ENCODE measurements at regions not wholly inside any gene's neighbourhood (a gene's known extent, or its start where the extent isn't known, plus 50 kb on each side); places are given as distances from the start of the nearest gene placed in this dataset.
"Not testable (repeated sequence)": the region's sequence is repeated elsewhere in the genome, so short reads cannot be mapped to it uniquely, and the experiment has no call there.

DNA sequence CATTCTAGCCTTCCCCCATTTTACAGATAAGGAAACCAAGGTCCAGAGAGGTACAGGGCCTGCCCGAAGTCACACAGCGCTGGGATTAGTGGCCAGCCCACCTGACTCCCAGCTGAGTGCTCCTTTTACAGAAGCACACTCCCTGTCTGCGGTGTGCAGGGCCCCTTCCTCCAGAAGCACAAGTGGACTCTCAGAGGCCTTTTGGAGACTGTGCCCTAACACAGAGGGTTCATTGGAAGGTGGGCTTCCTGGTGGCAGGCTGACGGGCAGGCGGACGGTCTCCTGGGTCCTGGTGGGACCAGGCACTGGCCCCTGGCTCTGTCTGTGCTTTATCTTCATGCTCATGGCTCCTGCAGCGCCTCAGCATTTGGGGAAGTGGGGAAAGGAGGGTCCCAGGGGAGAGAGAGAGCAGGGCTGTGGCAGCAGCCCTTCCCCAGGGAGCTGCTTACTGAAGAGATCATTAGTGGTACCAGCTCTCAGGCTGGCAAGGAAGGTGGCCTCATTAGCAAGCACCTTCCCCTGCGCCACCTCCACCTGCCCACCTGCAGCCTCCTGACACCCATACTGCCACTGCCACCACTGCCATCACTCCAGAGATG, 83.1 kb upstream of the GOLGA6L4 start:
- DNase-seq (ENCODE audit: low read depth in 2 of 2): not testable (repeated sequence)

- not testable (repeated sequence) for DNase-seq (ENCODE audit: low read depth in 2 of 2)
These were observed 81.9 kb upstream of the GOLGA6L4 start for GRCh38 chr15:84153655-84154140.

DNA sequence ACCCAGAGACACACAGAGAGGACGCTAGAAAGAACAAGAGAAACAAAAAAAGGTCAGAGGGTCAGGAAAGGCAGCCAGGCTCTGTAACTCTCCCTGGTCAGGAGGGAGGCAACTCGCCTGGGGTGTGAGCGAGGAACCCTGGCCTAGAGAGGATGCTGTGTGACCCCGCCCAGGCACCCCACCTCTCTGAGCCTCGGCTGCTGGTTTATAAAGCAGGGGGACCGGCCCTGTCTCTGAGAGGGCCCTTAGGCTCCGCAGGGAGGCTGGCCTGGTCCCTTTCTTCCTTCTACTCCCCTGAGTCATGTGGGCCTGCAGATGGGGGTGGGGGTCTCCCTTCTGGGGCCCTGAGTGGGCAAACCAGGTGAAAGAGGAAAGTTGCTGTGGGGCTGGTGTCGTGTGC, 81.3 kb upstream of the GOLGA6L4 start:
- DNase-seq (ENCODE audit: low read depth in 2 of 2): not testable (repeated sequence)

- DNase-seq (ENCODE audit: low read depth in 2 of 2): not testable (repeated sequence)
These were observed 80.8 kb upstream of the GOLGA6L4 start for GRCh38 chr15:84154787-84155186.

DNA sequence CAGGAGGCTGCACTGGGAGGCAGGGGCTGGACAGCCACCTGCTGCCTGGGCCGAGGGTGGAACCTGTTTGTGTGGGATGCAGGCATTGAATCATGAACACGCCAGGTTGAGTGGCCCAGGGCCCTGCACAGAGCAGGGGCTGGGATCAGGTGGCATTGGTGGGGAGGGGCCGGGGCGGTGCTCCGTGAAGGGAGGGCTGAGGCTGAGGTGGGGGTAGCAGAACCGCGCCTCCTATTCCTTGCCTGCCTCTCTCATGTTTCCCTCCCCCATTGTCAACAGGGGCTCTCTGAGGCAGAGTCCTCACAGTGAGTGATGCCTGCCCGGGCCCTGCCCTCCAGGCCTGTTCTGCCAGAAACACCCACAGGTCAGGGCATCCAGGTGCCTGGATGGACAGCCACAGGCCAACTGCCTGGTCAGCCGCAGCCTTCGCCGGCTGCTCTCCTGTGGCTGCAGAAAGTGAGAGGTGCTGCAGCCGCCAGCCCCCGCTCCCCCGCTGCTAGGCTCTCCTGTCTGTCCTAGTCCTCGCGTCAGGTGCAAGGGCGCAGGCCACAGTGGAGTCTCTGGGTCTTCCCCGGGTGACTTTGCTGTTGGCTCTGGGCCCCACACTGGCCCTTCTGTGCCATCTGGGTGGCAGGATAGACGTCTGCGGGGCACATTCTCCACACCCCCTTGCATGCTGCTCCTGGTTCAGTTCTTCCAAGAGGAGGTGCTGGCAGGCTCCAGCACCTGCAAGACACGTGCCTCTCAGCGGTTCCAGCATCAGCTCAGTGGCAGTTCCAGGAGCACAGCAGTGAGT, 79.6 kb upstream of the GOLGA6L4 start:
- DNase-seq (ENCODE audit: low read depth in 2 of 2): not testable (repeated sequence)

- DNase-seq (ENCODE audit: low read depth in 2 of 2): not testable (repeated sequence)
These were observed 79.1 kb upstream of the GOLGA6L4 start for GRCh38 chr15:84156588-84156840.

DNA sequence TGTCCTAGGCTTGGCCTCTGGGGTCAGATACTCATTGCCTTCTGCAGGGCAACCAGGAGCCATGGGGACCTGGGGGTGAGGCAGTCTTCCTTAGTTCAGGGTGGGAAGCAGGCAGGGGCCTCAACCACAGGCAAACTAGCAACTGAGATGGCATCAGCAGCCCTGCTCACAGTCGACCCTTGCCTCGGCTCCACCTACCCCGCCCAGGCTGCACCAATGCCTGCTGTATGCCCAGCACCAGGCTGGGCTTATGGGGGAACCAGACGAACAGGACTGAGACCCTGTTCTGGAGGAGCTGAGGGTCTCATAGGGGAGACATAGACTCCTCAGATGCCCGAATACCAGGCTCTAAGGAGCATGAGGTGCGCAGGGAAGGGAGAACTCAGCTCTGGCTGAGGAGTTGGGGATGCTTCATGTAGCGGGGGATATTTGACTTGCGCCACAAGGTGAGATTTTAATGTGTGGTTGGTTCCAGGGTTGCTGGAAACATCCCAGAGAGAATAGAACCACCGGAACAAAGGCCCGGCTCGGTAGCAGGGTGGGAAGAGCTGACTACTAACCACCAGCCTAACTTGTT, 78.4 kb upstream of the GOLGA6L4 start:
- DNase-seq (ENCODE audit: low read depth in 2 of 2): not testable (repeated sequence)

- DNase-seq (ENCODE audit: low read depth in 2 of 2): not testable (repeated sequence)
These were observed 77.7 kb upstream of the GOLGA6L4 start for GRCh38 chr15:84157857-84158256.

- DNase-seq (ENCODE audit: low read depth in 2 of 2): not testable (repeated sequence)
These were observed 76.0 kb upstream of the GOLGA6L4 start for GRCh38 chr15:84159346-84160269.

DNA sequence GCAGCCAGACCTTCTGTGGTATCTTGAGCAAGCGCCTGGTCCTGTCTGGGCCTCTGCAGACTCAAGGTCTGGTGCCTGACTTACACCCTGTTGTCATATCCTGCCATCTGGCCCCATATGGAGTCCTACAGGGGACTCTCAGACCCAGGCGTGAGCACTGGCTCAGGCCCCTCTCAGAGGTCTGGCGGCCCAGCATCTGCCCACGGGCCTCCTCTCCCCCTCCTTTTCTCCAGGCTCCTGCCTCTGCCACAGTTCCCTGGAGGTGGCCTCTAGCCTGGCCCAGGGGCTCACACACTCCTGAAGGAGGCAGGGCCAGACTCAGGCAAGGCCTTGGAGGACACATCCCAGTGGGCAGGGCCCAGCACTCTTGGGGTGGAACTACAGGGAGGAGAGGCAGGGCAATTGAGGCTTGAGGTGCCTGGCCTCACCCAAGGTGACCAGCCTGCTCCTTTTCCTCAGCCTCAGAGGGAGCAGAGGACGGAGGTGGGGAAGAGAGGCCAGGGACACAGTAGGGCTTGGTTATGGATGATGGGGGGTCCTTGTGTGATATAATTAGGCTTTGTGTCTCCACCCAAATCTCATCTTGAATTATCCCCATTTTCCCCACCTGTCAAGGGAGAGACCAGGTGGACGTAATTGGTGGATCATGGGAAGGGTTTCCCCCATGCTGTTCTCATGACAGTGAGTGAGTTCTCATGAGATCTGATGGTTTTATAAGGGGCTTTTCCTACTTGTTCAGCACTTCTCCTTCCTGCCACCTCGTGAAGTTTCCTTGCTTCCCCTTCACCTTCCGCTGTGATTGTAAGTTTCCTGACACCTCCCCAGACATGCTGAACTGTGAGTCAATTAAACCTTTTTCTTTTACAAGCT, 70.9 kb upstream of the GOLGA6L4 start:
- not testable (repeated sequence) for DNase-seq (ENCODE audit: low read depth in 2 of 2)

DNA sequence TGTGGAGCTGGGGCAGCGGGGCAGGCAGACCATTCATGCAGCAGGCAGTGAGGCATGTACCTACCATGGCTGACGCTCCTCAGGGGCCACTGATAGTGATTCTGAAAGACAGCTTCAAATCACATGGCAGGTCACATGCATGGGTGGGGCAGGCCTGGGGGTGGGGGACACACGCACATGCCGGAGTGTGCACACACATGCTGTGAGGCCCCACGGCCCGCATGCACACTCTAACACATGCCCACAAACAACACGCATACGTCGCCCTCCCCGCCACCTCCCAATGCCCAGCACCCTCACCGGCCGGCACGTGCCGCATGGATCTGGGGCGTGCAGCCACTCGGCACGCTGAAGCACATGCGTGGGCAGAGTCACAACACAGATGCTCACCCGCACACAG, 65.5 kb upstream of the GOLGA6L4 start:
- not testable (repeated sequence) for DNase-seq (ENCODE audit: low read depth in 2 of 2)

DNA sequence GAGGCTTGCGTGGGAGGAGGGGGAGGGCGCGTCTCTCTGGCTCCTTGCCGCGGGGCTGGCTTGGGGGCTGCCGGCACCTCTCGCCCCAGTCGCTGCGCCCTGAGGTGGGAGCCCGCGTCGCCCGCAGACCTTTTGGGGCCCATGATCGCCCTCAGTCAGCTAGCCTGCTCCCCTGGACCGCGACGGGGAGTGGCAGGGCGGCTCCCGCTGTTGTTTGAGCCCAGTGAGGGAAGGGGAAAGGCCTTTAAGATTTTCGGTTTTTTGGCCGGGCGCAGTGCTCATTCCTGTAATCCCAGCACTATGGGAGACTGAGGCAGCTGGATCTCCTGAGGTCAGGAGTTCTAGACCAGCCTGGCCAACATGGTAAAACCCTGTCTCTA, 62.4 kb upstream of the GOLGA6L4 start:
- DNase-seq (ENCODE audit: low read depth in 2 of 2): not testable (repeated sequence)

Measured in stimulated activated CD4-positive, alpha-beta T cell treated with anti-CD3 and anti-CD28 coated beads, Interleukin-4, amount 100 ng/mL, for 48 hours (primary cell).